HG03469 (cell line): ENCODE measurements at regions not wholly inside any gene's neighbourhood (a gene's known extent, or its start where the extent isn't known, plus 50 kb on each side); places are given as distances from the start of the nearest gene placed in this dataset.
"Not testable (repeated sequence)": the region's sequence is repeated elsewhere in the genome, so short reads cannot be mapped to it uniquely, and the experiment has no call there.

Experiments used
- ATAC-seq: cut with Tn5 transposase; IDR thresholded peaks from one replicate; pipeline ENCODE4 v1.9.1; 2021; ENCODE audit warnings: mild to moderate bottlenecking, moderate library complexity, moderate number of reproducible peaks; ENCODE audit not compliant: unreplicated experiment

DNA sequence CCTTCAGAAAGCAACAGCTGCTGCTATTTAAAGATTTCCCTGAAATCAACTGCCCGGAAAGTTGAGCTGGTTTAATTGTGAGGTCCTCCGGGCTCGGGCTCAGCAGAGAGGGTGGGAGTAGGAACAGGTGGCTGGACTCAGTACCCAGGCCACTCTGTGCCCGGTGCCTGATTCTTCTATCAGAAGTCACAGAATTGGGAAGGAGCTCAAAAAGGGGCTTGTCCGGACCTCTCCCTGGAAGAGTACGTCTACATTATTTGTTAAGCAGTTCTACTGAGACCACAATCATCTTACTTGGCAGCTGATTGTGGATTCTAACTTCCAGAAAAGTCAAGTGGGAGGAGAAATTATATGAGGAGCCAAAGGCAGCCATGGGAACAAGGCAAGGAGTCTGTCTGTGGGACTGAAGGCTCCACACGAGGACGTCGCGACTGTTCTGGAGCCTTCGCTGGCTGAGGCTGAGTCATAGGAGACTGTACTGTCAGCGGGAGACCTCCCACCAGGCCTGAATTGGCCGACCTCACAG is 91.7 kb upstream of the ANKRD10 start:
- ATAC-seq: no peak

DNA sequence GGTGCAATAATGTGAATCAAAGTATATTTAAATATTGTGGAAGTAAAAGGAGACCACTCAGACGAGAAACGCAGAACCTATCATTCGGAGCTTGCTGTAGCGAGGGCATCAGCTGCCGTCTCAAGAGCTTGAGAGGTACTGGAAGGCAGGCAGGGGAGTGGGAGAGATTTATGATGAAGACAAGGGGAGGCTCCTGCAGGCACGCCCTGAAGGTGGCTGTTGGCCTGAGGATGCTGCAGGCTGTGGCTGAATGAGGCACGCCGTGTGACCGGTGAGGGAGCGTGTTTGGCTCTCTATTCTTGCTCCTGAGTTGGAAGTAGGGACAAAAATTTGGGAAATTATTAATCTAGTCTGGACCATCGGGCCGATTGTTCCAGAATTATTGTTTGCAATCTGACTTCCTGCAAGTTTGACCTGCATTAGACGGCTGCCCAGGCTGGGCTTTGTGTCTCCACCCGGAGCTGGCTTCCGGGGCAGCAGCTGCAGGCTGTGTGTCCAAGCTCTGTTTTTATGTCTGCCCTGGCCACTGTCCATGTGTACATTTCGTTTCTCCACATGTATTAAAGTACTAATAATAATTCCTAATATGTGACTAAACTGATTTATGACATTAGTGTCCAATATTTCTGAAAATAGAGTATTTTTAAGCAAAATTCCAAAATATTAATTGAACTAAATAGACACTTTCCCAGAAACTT is 91.1 kb upstream of the ANKRD10 start:
- no peak for ATAC-seq

DNA sequence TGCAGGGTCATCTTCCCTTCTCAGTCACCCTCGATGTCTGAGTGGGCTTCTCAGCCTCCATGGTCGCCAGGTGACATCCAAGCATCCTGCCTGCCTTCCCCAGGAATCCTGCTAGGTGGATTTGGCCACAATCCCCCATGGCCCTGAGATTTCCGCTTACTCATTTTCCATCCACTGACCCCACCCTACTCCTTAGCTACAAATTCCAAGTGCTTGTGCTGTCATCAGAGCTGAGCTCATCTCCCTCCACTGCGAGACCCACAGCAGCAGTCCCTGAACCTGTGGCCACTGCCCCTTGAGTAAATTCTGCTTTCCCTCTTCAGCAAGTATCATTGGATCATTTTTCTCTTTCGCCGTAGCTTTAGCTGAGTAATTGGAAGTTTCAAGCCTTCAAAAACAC is 90.5 kb upstream of the ANKRD10 start:
- no peak for ATAC-seq

- ATAC-seq: no peak
Observed at GRCh38 chr13:111004444-111004843, 89.6 kb upstream of the ANKRD10 start.

- no peak for ATAC-seq
Observed at GRCh38 chr13:111001636-111002035, 86.8 kb upstream of the ANKRD10 start.

- ATAC-seq: no peak
Observed at GRCh38 chr13:110993788-110994187, 78.9 kb upstream of the ANKRD10 start.

DNA sequence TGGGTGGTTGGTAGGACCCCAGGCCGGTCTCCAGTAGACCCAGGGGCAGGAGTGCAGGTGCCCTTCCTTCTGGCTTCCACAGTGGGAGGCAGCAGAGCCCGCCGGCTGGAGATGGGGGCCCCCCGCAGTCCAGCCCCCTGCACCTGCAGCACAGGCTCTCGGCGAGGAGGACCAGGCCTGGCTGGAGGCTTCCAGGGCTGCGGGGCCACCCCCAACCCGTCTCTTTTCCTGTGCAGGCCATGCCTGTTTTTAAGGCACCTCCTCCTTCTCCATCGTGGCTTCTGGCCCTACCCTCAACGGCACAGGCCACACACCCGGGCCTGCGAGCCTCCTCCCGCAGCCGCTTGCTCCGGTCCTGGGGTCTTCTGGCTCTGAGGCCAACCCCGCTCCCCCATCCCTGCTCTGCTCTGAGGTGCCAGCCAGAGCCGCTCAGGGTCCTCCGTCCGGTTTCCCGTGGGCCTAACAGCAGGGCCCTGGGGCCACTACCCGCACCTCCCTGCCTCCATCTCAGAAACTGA is 77.2 kb upstream of the ANKRD10 start:
- no peak for ATAC-seq

DNA sequence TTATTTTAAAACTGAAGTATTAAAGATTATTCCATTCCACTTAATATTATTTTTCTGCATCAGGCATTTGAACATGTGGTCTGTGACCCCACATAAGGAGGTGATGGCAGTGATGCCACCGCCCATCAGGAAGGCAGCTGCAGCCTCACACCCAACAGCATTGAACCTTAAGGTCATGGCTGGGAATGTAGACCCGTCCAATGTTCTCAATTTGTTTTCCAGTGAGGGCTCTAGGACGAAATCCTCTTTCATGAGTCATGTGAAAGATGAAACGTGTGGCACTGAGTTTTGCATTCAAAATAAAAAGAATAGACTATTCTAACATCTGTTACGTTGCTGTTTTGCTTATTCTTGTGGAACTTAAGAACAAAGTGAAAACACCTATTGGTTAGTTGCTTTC is 74.5 kb upstream of the ANKRD10 start:
- no peak for ATAC-seq

DNA sequence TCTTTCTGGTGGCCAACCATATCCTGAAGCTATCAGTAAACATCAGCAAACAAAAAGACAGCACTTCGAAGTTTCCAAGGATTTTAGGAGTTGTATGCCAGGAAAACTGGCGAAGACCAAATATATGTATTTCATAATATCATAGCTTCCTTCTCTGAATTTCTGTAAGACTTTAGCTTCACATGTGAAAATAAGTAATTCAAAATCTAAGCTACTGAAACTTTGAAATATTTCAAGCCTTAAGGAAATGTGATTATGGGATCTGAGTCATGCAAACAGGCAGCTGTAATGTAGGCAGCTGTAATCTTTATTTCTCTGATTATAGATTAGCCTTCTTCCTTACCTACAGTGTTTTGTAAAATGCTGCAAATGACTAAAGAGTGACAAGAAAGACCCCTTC is 70.7 kb upstream of the ANKRD10 start:
- no peak for ATAC-seq

DNA sequence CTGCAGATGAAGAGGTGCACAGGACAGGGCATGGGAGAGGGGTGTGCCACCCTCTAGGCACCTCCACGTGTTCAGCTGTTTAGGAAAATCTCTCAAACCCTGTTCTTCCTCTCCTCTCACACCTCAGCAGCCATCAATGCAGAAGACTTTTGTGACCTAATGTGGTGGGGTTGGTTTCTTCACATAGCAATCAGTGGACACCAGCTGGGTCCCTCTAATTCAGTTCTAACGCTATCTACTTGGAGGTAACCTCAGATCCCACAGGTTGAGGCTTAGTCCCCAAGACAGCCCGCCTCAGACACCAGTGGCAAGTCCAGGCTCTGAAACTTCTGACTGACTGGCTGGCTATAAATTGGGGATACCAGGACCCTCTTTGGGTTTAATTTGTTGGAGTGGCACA is 69.9 kb upstream of the ANKRD10 start:
- no peak for ATAC-seq

DNA sequence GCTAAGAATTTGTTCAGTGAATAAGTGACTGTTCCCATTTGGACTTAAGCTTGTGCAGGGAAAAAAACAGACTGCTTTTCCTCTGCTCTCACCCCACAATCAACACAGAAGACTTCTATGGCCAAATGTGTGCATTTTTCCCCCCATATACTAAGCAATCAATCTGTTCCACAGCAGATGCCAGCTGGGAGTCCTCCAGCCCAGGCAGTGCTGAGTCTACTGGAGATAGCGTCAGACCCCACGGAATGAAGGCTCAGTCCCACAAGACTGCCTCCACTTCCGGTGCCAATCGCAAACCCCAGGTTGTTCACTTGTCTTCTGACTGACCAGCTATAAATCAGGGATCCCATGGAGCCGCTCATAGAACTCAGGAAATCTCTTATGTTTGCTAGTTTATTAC is 69.5 kb upstream of the ANKRD10 start:
- ATAC-seq: no peak

- no peak for ATAC-seq
Observed at GRCh38 chr13:110983241-110983640, 68.4 kb upstream of the ANKRD10 start.

DNA sequence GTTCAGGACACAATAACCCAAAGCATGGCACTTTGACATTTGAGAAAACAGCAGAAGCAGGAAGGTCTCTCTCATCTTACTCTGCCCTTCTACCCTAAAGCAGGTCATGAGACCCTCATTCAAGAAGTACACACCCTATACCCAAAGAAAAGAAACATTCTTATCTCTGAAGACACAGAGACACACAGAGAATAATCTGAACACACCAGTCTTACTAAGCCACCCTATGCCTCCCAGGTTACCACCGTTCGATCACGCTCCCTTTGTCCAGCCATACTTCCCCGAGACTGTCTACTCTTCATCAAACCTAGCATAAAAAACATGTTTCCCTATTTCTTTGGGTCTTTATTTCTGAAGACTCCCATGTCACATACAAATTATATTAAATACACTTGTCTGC is 66.5 kb upstream of the ANKRD10 start:
- no peak for ATAC-seq

- ATAC-seq: no peak
Observed at GRCh38 chr13:110980921-110981320, 66.1 kb upstream of the ANKRD10 start.

DNA sequence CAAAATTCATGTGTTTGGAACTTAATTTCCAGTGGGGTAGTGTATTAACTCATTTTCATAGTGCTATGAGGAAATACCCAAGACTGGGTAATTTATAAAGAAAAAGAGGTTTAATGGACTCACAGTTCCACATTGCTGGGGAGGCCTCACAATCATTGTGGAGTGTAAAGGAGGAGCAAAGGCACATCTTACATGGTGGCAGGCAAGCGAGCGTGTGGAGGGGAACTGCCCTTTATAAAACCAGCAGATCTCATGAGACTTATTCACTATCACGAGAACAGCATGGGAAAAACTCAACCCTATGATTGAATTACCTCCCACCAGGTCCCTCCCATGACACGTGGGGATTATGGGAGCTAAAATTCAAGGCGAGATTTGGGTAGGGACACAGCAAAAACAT is 64.3 kb upstream of the ANKRD10 start:
- ATAC-seq: not testable (repeated sequence)

DNA sequence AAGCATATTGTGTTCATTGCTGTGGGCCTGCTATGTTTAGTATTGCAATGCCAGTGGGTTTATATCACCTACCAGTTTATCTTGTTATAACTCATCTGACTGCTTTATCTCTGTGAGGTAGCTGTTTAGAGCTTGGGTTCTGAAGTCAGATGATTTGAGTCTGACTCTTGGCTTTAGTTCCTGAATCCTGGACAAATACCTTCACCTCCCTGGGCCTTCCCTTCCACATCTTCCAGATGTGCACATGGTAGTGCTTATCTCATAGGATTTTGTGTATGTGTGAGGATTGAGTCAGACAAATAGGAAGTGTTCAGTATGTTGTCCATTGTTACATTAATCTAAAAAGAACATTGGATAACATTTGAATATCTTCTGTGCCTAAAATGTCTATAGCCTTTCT is 63.5 kb upstream of the ANKRD10 start:
- no peak for ATAC-seq

DNA sequence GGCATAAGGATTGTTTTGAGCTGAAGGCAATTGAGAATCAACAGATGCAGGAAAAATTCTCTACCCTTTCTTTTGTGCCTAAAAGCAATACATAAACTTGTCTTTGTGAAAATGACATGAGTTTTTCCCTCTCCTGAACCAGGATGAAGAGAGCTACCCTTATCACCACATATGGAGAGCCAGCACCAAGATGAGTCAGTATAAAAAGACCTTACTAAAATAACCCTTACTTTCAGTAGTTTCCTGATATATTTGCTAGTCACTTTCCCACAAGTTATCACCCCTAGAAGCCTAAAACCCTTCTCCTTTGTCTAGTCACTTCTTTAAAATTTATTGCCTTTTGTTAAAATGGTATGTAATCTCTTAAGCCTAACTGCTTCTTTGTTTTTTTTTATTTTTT is 61.9 kb upstream of the ANKRD10 start:
- no peak for ATAC-seq

DNA sequence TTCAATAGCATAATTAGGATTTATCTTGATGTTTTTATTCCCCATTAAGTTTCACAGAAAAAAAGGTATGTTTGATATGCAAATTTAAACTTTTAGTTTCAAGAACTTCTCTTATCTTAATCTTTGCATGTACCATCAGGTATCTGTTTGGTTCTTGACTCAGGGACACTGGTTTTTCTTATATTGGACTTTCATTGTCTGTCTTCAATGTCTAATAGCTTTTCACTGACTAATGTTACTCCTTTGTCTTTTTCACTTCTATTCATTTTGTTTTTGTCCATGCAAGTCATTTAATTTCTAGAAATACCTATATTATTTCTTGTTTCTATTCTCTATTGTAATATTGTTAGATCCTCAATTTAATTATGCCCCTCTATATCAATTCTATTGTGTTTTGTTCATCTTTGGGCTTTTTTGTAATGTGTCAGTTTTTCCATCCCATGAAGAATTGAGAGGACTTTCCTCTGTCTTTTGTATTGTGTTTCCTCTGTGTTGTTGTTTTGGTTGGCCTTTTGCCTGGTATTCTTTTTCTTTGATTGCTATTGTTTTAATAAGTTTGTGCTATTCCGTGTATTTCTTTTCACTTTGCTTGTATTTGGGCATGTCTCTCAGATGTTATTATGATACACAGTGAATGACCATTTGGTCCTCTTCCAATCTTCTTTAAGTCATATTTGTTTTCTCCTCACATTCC is 58.3 kb upstream of the ANKRD10 start:
- ATAC-seq: no peak

- no peak for ATAC-seq
Observed at GRCh38 chr13:110971486-110971885, 56.6 kb upstream of the ANKRD10 start.

DNA sequence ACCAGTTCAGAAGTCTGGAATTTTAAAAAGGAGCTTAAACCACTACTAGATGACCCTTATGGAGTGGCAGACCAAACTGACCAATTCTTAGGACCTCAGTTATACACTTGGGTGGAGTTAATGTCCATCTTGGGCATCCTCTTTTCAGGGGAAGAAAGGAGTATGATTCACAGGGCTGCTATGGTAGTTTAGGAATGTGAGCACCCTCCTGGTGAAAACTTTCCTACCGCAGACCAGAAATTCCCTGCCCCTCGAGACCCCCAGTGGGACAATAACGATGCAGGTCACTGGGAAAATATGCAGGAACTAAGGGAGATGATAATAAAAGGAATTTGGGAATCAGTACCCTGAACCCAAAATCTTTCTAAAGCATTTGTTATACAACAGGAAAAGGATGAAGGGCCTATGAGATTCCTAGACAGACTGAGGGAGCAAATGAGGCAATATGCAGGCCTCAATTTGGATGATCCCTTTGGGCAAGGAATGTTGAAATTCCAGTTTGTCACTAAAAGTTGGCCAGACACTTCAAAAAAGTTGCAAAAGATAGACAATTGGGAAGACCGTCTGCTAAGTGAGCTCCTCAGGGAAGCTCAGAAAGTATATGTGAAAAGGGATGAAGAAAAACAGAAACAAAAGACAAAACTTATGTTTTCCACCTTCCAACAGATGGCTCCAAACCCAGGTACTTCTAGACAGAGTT is 52.4 kb upstream of the ANKRD10 start:
- not testable (repeated sequence) for ATAC-seq

DNA sequence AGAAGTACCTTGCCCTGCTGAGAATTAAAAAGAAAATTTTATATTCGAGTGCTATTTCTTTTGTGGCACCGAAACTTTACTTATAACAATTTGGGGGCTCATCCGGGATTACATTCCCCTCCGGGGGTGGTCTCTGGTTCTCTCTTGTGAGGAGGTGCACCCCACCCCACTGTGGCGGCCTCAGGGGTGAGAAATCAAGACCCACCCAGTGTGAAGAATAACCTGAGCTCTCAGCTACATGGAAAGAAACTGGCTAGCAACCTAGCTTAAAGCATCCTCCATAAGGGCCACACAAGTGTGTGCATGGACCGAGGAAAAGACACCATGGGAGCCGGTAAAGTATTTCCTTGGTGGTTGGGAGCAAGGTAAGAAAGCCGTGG is 50.9 kb upstream of the ANKRD10 start:
- no peak for ATAC-seq
